Spleen (tissue), 11 donors: ENCODE measurements at regions not wholly inside any gene's neighbourhood (a gene's known extent, or its start where the extent isn't known, plus 50 kb on each side); places are given as distances from the start of the nearest gene placed in this dataset.

ENCODE experiments used
- DNase-seq: peaks from one replicate; pipeline ENCODE4 v3.0.0-alpha.2; 2020
- H3K27ac ChIP-seq, 8 donors: fragments of 200-600 bp; sonication (generic) in 7 of 8; 1 replicate in 4 of 8; 2 replicates in 4 of 8; pipeline versions ENCODE4 v1.5.0 to v1.8.0; 2016 to 2021; ENCODE audit warnings: inconsistent platforms in 4 of 8, mild to moderate bottlenecking in 4 of 8, moderate library complexity in 1 of 8
- H3K27me3 ChIP-seq, 7 donors: fragments of 200-600 bp; sonication (generic) in 6 of 7; replicated peaks in 1 of 7; 1 replicate in 4 of 7; 2 replicates in 3 of 7; pipeline versions ENCODE4 v1.5.0 to v1.8.0; 2016 to 2021; ENCODE audit warnings: inconsistent platforms in 3 of 7, mild to moderate bottlenecking in 1 of 7
- H3K36me3 ChIP-seq, 6 donors: fragments of 200-600 bp; sonication (generic) in 5 of 6; 1 replicate in 4 of 6; 2 replicates in 2 of 6; pipeline versions ENCODE4 v1.5.0 to v1.8.0; 2016 to 2021; ENCODE audit warnings: inconsistent platforms in 2 of 6
- H3K4me1 ChIP-seq, 6 donors: fragments of 200-600 bp; sonication (generic) in 5 of 6; 1 replicate in 3 of 6; 2 replicates in 3 of 6; pipeline versions ENCODE4 v1.5.0 to v1.8.0; 2016 to 2021; ENCODE audit warnings: inconsistent platforms in 3 of 6
- H3K4me3 ChIP-seq, 8 donors: fragments of 200-600 bp; sonication (generic) in 7 of 8; 1 replicate in 4 of 8; 2 replicates in 4 of 8; pipeline versions ENCODE4 v1.5.0 to v1.8.0; 2016 to 2021; ENCODE audit warnings: inconsistent platforms in 4 of 8, mild to moderate bottlenecking in 4 of 8, moderate library complexity in 2 of 8
- H3K9me3 ChIP-seq, 8 donors: fragments of 200-600 bp; sonication (generic) in 7 of 8; 1 replicate in 4 of 8; 2 replicates in 4 of 8; pipeline versions ENCODE4 v1.5.0 to v1.8.0; 2016 to 2021; ENCODE audit warnings: inconsistent platforms in 4 of 8
- CTCF ChIP-seq, 11 experiments: fragments of 200-600 bp in 7 of 11; fragments of 450-650 bp in 4 of 11; sonication (generic) in 4 of 11; IDR thresholded peaks in 8 of 11; conservative IDR thresholded peaks in 3 of 11; 1 replicate in 7 of 11; 2 replicates in 4 of 11; pipeline versions ENCODE4 v1.4.0 to v1.8.0; 2016 to 2021; ENCODE audit warnings: antibody characterized with exemption in 11 of 11, inconsistent platforms in 4 of 11, mild to moderate bottlenecking in 1 of 11
- POLR2A ChIP-seq, 3 donors: fragments of 450-650 bp; IDR thresholded peaks; one replicate each; pipeline ENCODE4 v1.5.1; 2017; ENCODE audit warnings: antibody characterized with exemption in 3 of 3, mild to moderate bottlenecking in 1 of 3
- POLR2AphosphoS5 ChIP-seq, 3 donors: sonication (generic); formaldehyde crosslinking; IDR thresholded peaks; one replicate each; pipeline ENCODE4 v1.5.1; 2017; ENCODE audit warnings: antibody characterized with exemption in 3 of 3
- WGBS, 5 donors: extraction: QIAGEN DNeasy Blood & Tissue Kit in 3 of 5; methylation state at CpG; one replicate each; pipeline versions ENCODE4 v1.1.5 to v1.1.7; 2013 to 2018; 5-methylcytosine and 5-hydroxymethylcytosine counted together
- intact Hi-C: fragments of 100-400 bp; cut with DNase I; formaldehyde crosslinking; loops from one replicate; pipeline ENCODE4 v1.15.0; 2023; ENCODE audit warnings: low total_unique reads
- donor health status: healthy with polysubstance abuse.
- donor health status: DM: no; HTN: no; CAD: no; lungs with moderate emphysema.
- donor health status: DM: no; HTN: no; CAD: no.
- donor health status: Bipolar disorder and iron deficiency.
- donor health status: healthy.
- donor health status: DM: no; HTN: no; CAD: no.
- donor health status: DM: yes; HTN: yes; CAD: no.

DNA sequence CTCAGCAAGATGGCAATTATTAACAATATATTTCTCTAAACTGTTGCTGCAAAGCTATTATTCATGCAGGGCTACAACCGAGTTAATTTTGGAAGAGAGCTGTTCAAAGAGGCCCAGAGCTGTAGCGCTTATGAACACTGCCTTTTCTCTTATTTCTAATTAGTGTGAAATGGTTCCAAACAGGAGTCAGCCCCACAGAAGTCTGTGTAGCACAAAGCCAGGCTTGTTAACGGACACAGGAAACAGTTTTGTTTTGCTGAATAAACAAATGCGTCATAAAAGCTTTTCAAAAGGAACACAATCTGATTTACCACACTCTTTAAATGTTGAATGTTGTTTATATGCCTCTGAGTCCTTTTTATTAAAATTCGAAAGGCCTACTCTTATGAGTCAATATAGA is 396.5 kb downstream of the ANXA1 start:
- TF ChIP-seq CTCF (IDR thresholded peaks at IDR 0.05 in 8 of 11, conservative IDR thresholded peaks at IDR 0.05 in 3 of 11) (no peak), POLR2AphosphoS5 (IDR thresholded peaks at IDR 0.05) (no peak), POLR2A (IDR thresholded peaks at IDR 0.05) (no peak)
- intact Hi-C loops, result no loop called here
- 53 to 71% (median 67%) methylated on average over 5 of the region's 5 CpGs for WGBS, 5 donors

GRCh38 chr9:73549991-73550390 is 398.3 kb downstream of the ANXA1 start:
- DNase-seq, result no peak
- Histone ChIP-seq H3K27ac (no peak overlapping the region), H3K9me3 (no peaks in the 10 kb centered on the region), H3K27me3 (no peaks in the 10 kb centered on the region), H3K36me3 (no peaks in the 10 kb centered on the region), H3K4me3 (no peak overlapping the region), H3K4me1 (no peaks in the 10 kb centered on the region)
- intact Hi-C loops, result no loop called here
- 48 to 73% (median 70%) methylated on average over 1 of the region's 1 CpG for WGBS, 5 donors
- TF ChIP-seq POLR2AphosphoS5 (IDR thresholded peaks at IDR 0.05) (no peak), POLR2A (IDR thresholded peaks at IDR 0.05) (no peak), CTCF (IDR thresholded peaks at IDR 0.05 in 8 of 11, conservative IDR thresholded peaks at IDR 0.05 in 3 of 11) (no peak)

More for the DNA sequence above, 396.5 kb downstream of the ANXA1 start:
- Histone ChIP-seq H3K4me1 (no peaks in the 10 kb centered on the region), H3K27me3 (no peaks in the 10 kb centered on the region), H3K4me3 (no peak overlapping the region), H3K36me3 (no peaks in the 10 kb centered on the region), H3K9me3 (no peaks in the 10 kb centered on the region), H3K27ac (no peak overlapping the region)
- no peak for DNase-seq

GRCh38 chr9:73553295-73553694 is 401.6 kb downstream of the ANXA1 start:
- no peak for TF ChIP-seq POLR2AphosphoS5 (IDR thresholded peaks at IDR 0.05)
- TF ChIP-seq CTCF (IDR thresholded peaks at IDR 0.05 in 8 of 11, conservative IDR thresholded peaks at IDR 0.05 in 3 of 11), result no peak
- no peak for TF ChIP-seq POLR2A (IDR thresholded peaks at IDR 0.05)
- H3K27me3 ChIP-seq, result no peaks in the 10 kb centered on the region
- WGBS, 5 donors, result 51 to 70% (median 54%) methylated on average over 3 of the region's 3 CpGs
- H3K4me3 ChIP-seq, result no peak overlapping the region
- H3K9me3 ChIP-seq, result no peaks in the 10 kb centered on the region
- DNase-seq, result no peak
- H3K36me3 ChIP-seq, result no peaks in the 10 kb centered on the region
- H3K4me1 ChIP-seq, result no peaks in the 10 kb centered on the region
- no peak overlapping the region for H3K27ac ChIP-seq
- intact Hi-C loops, result no loop called here

- DNase-seq, result no peak
- Histone ChIP-seq H3K4me3 (no peak overlapping the region), H3K27me3 (no peaks in the 10 kb centered on the region), H3K27ac (no peak overlapping the region), H3K9me3 (peaks cover 0 to 8% (median 0%) of the 10 kb centered on the region in 8 donors), H3K4me1 (no peaks in the 10 kb centered on the region), H3K36me3 (no peaks in the 10 kb centered on the region)
- intact Hi-C loops, result no loop called here
- TF ChIP-seq POLR2A (IDR thresholded peaks at IDR 0.05) (no peak), POLR2AphosphoS5 (IDR thresholded peaks at IDR 0.05) (no peak), CTCF (IDR thresholded peaks at IDR 0.05 in 8 of 11, conservative IDR thresholded peaks at IDR 0.05 in 3 of 11) (no peak)
These were observed 406.8 kb downstream of the ANXA1 start for GRCh38 chr9:73558471-73558870.
